HG03139 (cell line): ENCODE measurements at regions not wholly inside any gene's neighbourhood (a gene's known extent, or its start where the extent isn't known, plus 50 kb on each side); places are given as distances from the start of the nearest gene placed in this dataset.

Experiments used
- ATAC-seq: cut with Tn5 transposase; IDR thresholded peaks from one replicate; pipeline ENCODE4 v1.9.1; 2021; ENCODE audit not compliant: unreplicated experiment

- ATAC-seq = no peak
Measured at GRCh38 chrX:150163956-150164726, 199.0 kb upstream of the MAMLD1 start.

GRCh38 chrX:150164971-150165600 lies 198.0 kb upstream of the MAMLD1 start:
- no peak for ATAC-seq

- no peak for ATAC-seq
Measured at GRCh38 chrX:150165776-150166610, 197.1 kb upstream of the MAMLD1 start.

GRCh38 chrX:150167482-150168324 lies 195.4 kb upstream of the MAMLD1 start:
- no peak for ATAC-seq

- ATAC-seq = no peak
Measured at GRCh38 chrX:150182161-150182560, 181.0 kb upstream of the MAMLD1 start.

- ATAC-seq = no peak
Measured at GRCh38 chrX:150184491-150184890, 178.6 kb upstream of the MAMLD1 start.

GRCh38 chrX:150185766-150186165 lies 177.4 kb upstream of the MAMLD1 start:
- no peak for ATAC-seq

GRCh38 chrX:150192816-150193215 lies 170.3 kb upstream of the MAMLD1 start:
- ATAC-seq = no peak

- no peak for ATAC-seq
Measured at GRCh38 chrX:150196285-150196684, 166.8 kb upstream of the MAMLD1 start.

GRCh38 chrX:150197388-150197787 lies 165.7 kb upstream of the MAMLD1 start:
- no peak for ATAC-seq

- no peak for ATAC-seq
Measured at GRCh38 chrX:150198776-150199175, 164.3 kb upstream of the MAMLD1 start.

- ATAC-seq = no peak
Measured at GRCh38 chrX:150199181-150199580, 163.9 kb upstream of the MAMLD1 start.

- ATAC-seq = no peak
Measured at GRCh38 chrX:150199803-150200202, 163.3 kb upstream of the MAMLD1 start.

- no peak for ATAC-seq
Measured at GRCh38 chrX:150200361-150200760, 162.8 kb upstream of the MAMLD1 start.

- ATAC-seq = peak; percentile 98
Measured at GRCh38 chrX:150200820-150201287, 162.3 kb upstream of the MAMLD1 start.

GRCh38 chrX:150201391-150201790 lies 161.7 kb upstream of the MAMLD1 start:
- ATAC-seq = no peak

- ATAC-seq = no peak
Measured at GRCh38 chrX:150201841-150202240, 161.3 kb upstream of the MAMLD1 start.

- ATAC-seq = no peak
Measured at GRCh38 chrX:150202641-150203247, 160.4 kb upstream of the MAMLD1 start.

GRCh38 chrX:150203248-150203645 lies 159.9 kb upstream of the MAMLD1 start:
- ATAC-seq = no peak

GRCh38 chrX:150205011-150205410 lies 158.1 kb upstream of the MAMLD1 start:
- no peak for ATAC-seq
